ENCODE measurements at regions not wholly inside any gene's neighbourhood (a gene's known extent, or its start where the extent isn't known, plus 50 kb on each side); places are given as distances from the start of the nearest gene placed in this dataset.

DNA sequence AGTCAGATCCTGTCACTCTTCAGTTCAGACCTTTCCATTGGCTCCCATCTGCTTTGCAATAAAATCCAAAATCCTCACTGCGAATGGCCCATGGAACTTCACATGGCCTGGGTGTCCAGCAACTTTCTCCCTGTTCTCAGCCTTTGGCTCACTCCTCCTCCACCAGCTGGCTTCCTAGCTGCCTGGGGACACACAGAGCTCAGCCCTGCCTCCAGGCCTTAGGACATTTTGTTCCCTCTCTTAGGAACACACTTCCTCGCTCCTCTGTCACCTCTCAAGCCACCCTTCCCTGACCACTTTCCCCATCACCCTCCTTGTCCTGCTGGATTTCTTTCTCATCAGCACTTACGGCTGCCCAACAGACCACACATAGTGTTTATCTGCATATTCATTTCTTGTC lies 419.6 kb downstream of the MED13L start:
- TF ChIP-seq, protein P1, sequence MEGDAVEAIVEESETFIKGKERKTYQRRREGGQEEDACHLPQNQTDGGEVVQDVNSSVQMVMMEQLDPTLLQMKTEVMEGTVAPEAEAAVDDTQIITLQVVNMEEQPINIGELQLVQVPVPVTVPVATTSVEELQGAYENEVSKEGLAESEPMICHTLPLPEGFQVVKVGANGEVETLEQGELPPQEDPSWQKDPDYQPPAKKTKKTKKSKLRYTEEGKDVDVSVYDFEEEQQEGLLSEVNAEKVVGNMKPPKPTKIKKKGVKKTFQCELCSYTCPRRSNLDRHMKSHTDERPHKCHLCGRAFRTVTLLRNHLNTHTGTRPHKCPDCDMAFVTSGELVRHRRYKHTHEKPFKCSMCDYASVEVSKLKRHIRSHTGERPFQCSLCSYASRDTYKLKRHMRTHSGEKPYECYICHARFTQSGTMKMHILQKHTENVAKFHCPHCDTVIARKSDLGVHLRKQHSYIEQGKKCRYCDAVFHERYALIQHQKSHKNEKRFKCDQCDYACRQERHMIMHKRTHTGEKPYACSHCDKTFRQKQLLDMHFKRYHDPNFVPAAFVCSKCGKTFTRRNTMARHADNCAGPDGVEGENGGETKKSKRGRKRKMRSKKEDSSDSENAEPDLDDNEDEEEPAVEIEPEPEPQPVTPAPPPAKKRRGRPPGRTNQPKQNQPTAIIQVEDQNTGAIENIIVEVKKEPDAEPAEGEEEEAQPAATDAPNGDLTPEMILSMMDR (conservative IDR thresholded peaks at IDR 0.05; ENCODE audit: low read depth, low read length), result no peak
- TF ChIP-seq EZH2 (IDR thresholded peaks at IDR 0.05; ENCODE audit: low read length, unreplicated experiment) (no peak), EZH2phosphoT487 (IDR thresholded peaks at IDR 0.05; ENCODE audit: borderline replicate concordance, low read length) (no peak)
